ENCODE measurements at regions not wholly inside any gene's neighbourhood (a gene's known extent, or its start where the extent isn't known, plus 50 kb on each side); places are given as distances from the start of the nearest gene placed in this dataset.

DNA sequence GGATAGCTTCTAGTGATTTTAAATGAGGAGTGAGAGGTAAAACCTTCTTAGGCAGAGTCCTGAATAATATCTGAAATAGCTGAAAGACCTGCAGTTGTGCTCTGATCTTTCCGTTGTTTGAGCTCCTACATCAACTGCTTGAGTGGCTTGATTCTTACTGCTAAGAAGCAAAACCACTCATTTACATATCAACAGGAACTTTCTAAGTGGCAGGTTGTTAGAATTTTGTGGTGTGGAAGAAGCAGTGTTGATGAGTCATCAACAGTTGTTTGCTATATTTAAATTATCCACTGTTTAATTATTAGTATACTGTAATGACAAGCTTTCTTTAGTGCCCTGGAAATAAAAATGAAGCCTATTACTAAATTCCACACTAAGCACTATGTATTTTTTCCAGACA, 689.5 kb downstream of the DNAJB9 start:
- Histone ChIP-seq H3K27me3 (replicated peaks; ENCODE audit: insufficient read depth, low read length) (no peaks in the 10 kb centered on the region), H3K36me3 (replicated peaks; ENCODE audit: insufficient read depth, low read length) (no peaks in the 10 kb centered on the region), H3K4me3 (ENCODE audit: low read length) (no peak overlapping the region), H3K9ac (ENCODE audit: low read length) (no peak overlapping the region), H3K4me2 (ENCODE audit: low read depth, low read length) (peak overlapping the region; percentile 29; the same call in 1 of the 2 replicates), H3K9me3 (replicated peaks; ENCODE audit: insufficient read depth, low read length) (no peaks in the 10 kb centered on the region), H3K79me2 (ENCODE audit: low read length) (no peaks in the 10 kb centered on the region), H3K9me2 (replicated peaks; ENCODE audit: insufficient read depth, low read length) (no peaks in the 10 kb centered on the region), H3K4me1 (ENCODE audit: low read length) (peaks cover 15% of the 10 kb centered on the region), H3F3A (ENCODE audit: insufficient read depth, low read length) (0 out of 2 replicates have a peak, but pooled peaks cover 4% of the 10 kb centered on the region), H2AFZ (ENCODE audit: low read length) (no peak overlapping the region; the same call in 1 of the 2 replicates), H3K27ac (ENCODE audit: low read length) (peak overlapping the region; percentile 2; the same call in 1 of the 2 replicates), H4K20me1 (ENCODE audit: insufficient read depth, low read length) (no peaks in the 10 kb centered on the region)
- TF ChIP-seq EZH2 (optimal IDR thresholded peaks at IDR 0.05; ENCODE audit: low read depth, low read length) = no peak
- TF ChIP-seq EZH2phosphoT487 (IDR thresholded peaks at IDR 0.05; ENCODE audit: low read length) = no peak
- TF ChIP-seq CTCF (IDR thresholded peaks at IDR 0.05; ENCODE audit: low read length) = no peak
- DNase-seq = peak; percentile 95

DNA sequence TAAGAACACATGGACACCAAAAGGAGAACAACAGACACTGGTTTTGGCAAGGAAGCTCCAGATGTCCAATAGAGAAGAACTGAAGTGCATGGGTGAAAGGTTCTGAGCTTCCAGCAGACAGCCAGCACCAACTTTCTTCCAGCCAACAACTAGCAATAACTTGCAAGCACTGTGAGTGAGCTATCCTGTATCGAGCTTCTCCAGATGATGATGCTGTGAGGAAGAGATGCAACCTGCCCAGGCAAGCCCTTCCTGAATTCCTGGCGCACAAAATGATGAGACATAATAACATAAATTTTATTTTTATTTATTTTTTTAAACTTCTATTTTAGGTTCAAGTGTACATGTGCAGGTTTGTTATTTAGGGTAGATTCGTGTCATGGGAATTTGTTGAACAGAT, 692.1 kb downstream of the DNAJB9 start:
- DNase-seq = no peak
- H3K36me3 ChIP-seq (replicated peaks; ENCODE audit: insufficient read depth, low read length) = no peaks in the 10 kb centered on the region
- no peaks in the 10 kb centered on the region for H3K27me3 ChIP-seq (replicated peaks; ENCODE audit: insufficient read depth, low read length)
- TF ChIP-seq EZH2phosphoT487 (IDR thresholded peaks at IDR 0.05; ENCODE audit: low read length) = no peak
- no peak for TF ChIP-seq CTCF (IDR thresholded peaks at IDR 0.05; ENCODE audit: low read length)
- TF ChIP-seq EZH2 (optimal IDR thresholded peaks at IDR 0.05; ENCODE audit: low read depth, low read length) = no peak
- no peak overlapping the region for H2AFZ ChIP-seq (ENCODE audit: low read length)
- no peaks in the 10 kb centered on the region for H3K9me2 ChIP-seq (replicated peaks; ENCODE audit: insufficient read depth, low read length)
- no peak overlapping the region for H3K9ac ChIP-seq (ENCODE audit: low read length)
- H3K27ac ChIP-seq (ENCODE audit: low read length) = no peak overlapping the region
- 0 out of 2 replicates have a peak, but pooled peaks cover 4% of the 10 kb centered on the region for H3F3A ChIP-seq (ENCODE audit: insufficient read depth, low read length)
- H3K79me2 ChIP-seq (ENCODE audit: low read length) = no peaks in the 10 kb centered on the region
- H3K4me2 ChIP-seq (ENCODE audit: low read depth, low read length) = no peak overlapping the region
- no peak overlapping the region for H3K4me3 ChIP-seq (ENCODE audit: low read length)
- H4K20me1 ChIP-seq (ENCODE audit: insufficient read depth, low read length) = no peaks in the 10 kb centered on the region
- peaks cover 13% of the 10 kb centered on the region for H3K4me1 ChIP-seq (ENCODE audit: low read length)
- H3K9me3 ChIP-seq (replicated peaks; ENCODE audit: insufficient read depth, low read length) = no peaks in the 10 kb centered on the region

DNA sequence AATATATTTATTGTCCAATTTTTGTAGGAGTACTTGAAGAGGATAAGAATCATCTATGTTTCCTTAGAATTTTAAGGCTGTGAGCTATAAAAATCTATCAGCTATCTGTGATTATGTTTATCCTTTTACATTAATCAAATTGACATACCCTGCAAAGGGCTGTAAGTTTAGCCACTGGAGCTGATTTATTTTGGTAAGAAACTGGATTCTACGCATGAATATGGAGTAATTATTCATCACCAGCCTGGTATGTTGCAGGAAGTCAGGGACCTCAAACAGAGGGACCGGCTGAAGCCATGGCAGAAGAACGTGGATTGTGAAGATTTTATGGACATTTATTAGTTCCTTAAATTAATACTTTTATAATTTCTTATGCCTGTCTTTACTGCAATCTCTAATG, 696.9 kb downstream of the DNAJB9 start:
- H3F3A ChIP-seq (ENCODE audit: insufficient read depth, low read length) = no peaks in the 10 kb centered on the region
- no peak overlapping the region for H2AFZ ChIP-seq (ENCODE audit: low read length)
- 0 out of 2 replicates have a peak, but pooled peaks cover 4% of the 10 kb centered on the region for H3K9me2 ChIP-seq (replicated peaks; ENCODE audit: insufficient read depth, low read length)
- no peak for DNase-seq
- H3K4me3 ChIP-seq (ENCODE audit: low read length) = no peak overlapping the region
- no peaks in the 10 kb centered on the region for H3K9me3 ChIP-seq (replicated peaks; ENCODE audit: insufficient read depth, low read length)
- H4K20me1 ChIP-seq (ENCODE audit: insufficient read depth, low read length) = no peaks in the 10 kb centered on the region
- H3K4me2 ChIP-seq (ENCODE audit: low read depth, low read length) = no peak overlapping the region
- no peak overlapping the region for H3K9ac ChIP-seq (ENCODE audit: low read length)
- no peak for TF ChIP-seq CTCF (IDR thresholded peaks at IDR 0.05; ENCODE audit: low read length)
- no peak for TF ChIP-seq EZH2phosphoT487 (IDR thresholded peaks at IDR 0.05; ENCODE audit: low read length)
- no peak for TF ChIP-seq EZH2 (optimal IDR thresholded peaks at IDR 0.05; ENCODE audit: low read depth, low read length)
- H3K79me2 ChIP-seq (ENCODE audit: low read length) = no peaks in the 10 kb centered on the region
- no peaks in the 10 kb centered on the region for H3K4me1 ChIP-seq (ENCODE audit: low read length)
- H3K36me3 ChIP-seq (replicated peaks; ENCODE audit: insufficient read depth, low read length) = no peaks in the 10 kb centered on the region
- no peak overlapping the region for H3K27ac ChIP-seq (ENCODE audit: low read length)
- H3K27me3 ChIP-seq (replicated peaks; ENCODE audit: insufficient read depth, low read length) = no peaks in the 10 kb centered on the region

Measured in MM.1S (cell line).